ENCODE measurements at regions not wholly inside any gene's neighbourhood (a gene's known extent, or its start where the extent isn't known, plus 50 kb on each side); places are given as distances from the start of the nearest gene placed in this dataset.

DNA sequence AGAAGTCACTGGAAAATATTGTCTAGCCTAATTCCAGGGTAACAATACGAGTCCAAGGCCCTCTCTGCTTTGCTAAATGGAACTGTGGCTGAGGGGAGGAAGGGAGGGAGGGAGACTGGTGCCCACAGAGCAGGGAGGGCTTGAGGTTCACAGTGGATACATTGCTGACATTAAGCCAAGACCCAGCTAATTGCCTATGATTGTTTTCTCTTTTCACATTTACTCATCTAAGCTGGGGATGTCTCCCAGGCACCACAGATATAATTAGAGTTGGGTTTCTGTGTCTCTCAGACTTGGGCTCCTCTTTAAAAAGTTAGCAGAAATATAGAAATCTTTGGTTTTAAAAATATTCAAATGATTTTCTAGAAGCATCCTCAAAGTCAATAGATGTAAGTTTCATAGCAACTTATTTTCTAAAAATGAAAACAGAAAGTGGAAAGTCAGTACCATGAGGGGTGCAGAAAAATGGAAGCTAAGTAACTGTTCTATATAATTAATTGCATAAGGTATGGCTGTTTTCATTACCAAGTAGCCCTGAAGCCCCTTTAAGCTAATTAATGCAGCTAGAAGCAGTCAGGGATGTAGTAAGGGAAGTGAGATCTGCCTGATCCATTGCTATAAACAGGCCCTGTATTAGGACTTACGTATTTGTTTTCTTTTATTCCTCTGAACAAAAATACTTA lies 259.8 kb downstream of the NDUFS4 start:
- in situ Hi-C loops (cut with HindIII; ENCODE audit: low pct_unique_long_range_greater_than_20kb, low sequenced_read_pairs) = no loop called here
- no peak for DNase-seq (ENCODE audit: low read depth)

DNA sequence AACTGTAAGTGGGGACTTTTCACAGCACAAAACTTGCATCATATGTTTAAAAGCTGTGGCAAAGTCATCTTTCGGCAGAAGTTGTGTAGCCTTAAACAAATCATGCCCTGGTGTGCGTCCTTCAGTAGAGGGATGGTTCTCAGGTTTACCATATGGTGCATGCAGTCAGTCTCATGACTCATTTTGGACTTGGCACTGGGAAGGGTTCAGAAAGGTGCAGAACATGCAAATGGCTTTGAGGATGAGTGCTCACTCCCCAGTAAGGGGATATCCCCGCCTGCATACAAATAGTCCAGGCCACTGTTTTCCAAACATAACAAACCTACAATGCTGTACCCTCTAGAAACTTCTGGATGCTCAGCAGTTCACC lies 260.3 kb downstream of the NDUFS4 start:
- in situ Hi-C loops (cut with HindIII; ENCODE audit: low pct_unique_long_range_greater_than_20kb, low sequenced_read_pairs) = no loop called here
- DNase-seq (ENCODE audit: low read depth) = no peak

DNA sequence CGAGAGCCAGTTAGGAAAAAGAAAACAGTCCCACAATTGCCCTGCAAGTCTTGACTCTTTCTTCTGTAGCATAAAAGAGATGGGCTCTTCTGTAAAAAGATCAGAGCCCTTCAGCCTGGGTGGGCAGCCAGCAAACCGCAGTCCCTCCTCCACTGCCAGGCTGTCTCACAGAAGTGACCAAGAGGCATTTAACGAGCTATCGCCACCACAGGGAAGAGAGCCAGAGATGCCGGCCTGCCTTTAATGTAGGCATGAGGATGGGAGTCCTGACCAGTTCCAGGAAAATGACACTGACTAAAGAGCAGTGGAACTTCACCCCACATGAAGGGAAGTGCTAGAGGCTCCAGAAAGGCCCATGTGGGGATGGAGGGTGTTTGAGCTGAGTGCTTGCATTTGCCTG lies 264.6 kb downstream of the NDUFS4 start:
- in situ Hi-C loops (cut with HindIII; ENCODE audit: low pct_unique_long_range_greater_than_20kb, low sequenced_read_pairs) = no loop called here
- DNase-seq (ENCODE audit: low read depth) = no peak

DNA sequence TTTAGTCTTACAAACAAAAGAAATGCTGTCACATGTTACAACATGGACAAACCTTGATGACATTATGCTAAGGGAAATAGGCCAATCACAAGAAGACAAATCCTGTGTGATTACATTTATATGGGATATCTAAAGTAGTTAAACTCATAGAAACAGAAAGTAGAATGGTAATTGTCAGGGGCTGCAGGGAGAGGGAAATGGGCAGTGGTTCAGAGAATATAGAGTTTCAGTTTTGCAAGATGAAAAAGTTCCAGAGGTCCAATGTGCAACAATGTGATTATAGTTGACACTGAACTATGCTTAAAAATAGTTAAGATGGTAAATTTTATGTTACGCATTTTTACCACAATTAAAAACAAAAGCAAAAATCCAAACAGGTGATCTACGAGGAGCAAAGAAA lies 265.5 kb downstream of the NDUFS4 start:
- no peak for DNase-seq (ENCODE audit: low read depth)
- in situ Hi-C loops (cut with HindIII; ENCODE audit: low pct_unique_long_range_greater_than_20kb, low sequenced_read_pairs) = no loop called here

DNA sequence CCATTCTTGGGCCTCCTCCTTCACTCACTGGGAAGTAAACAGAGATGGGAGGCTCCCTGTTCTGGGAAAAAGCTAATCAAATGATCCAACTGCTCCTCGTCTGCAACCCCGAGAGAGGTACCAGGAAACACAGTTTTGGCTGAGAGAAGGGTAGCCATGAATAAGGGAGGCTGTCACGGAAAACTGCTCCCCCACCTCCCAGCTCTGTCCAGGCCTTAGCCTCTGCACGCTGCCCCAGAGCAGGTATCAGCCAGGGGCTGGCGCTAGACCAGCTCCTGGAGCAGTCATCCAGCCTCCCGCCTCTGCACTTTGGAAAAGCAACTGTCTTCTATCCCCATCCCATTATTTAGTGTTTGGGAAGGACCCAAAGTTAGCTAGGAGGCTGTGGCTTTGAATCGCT lies 266.1 kb downstream of the NDUFS4 start:
- DNase-seq (ENCODE audit: low read depth) = no peak
- in situ Hi-C loops (cut with HindIII; ENCODE audit: low pct_unique_long_range_greater_than_20kb, low sequenced_read_pairs) = no loop called here

DNA sequence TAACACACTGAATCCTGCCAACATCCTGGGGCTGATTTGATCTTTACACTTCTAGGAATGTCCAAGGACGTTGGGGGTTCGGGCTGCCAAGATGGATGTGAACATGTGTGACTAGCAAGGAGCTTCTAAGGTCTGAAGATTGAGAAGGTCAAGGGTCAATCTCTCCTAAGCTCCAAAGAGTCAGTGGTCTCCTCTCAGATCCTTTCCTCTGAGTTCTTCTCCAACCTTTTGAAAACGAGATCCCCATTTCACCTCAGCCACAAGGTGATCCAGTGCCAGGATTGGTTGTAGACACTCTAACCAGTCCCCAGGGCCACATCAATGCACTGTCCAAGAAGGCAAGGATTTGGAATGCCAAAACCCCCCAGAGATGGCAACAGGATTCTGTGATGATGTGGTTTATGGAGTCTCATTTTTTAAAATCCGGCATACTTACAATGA lies 266.8 kb downstream of the NDUFS4 start:
- in situ Hi-C loops (cut with HindIII; ENCODE audit: low pct_unique_long_range_greater_than_20kb, low sequenced_read_pairs) = no loop called here
- DNase-seq (ENCODE audit: low read depth) = no peak

DNA sequence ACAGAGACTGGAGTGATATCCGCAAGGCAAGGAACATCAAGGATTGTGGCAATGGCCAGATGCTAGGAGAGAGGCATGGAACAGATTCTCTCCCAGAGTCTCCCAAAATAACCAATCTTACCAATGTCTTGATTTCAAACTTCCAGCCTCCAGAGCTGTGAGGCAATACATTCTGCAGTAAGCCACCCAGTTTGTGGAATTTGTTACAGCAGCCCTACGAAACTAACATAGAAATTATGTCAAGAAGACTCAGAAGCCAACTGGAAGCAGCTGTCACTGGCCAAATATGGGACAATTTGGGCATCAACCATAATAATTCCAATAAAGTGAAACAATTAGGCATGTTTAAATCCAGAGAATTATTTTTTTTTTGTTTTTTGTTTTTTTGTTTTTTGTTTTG lies 271.1 kb downstream of the NDUFS4 start:
- no peak for DNase-seq (ENCODE audit: low read depth)
- in situ Hi-C loops (cut with HindIII; ENCODE audit: low pct_unique_long_range_greater_than_20kb, low sequenced_read_pairs) = no loop called here
